B cell (primary cell): ENCODE measurements at regions not wholly inside any gene's neighbourhood (a gene's known extent, or its start where the extent isn't known, plus 50 kb on each side); places are given as distances from the start of the nearest gene placed in this dataset.

Source experiments
- ATAC-seq: fragments of 200-7000 bp; cut with Tn5 transposase; one replicate; pipeline ENCODE4 v1.10.0; 2021; ENCODE audit warnings: low read depth, mild to moderate bottlenecking, moderate number of reproducible peaks, moderate library complexity
- CTCF ChIA-PET: fragments of 350-600 bp; sonication (Branson Sonifier 250); formaldehyde crosslinking; loops from one replicate; lab custom pipeline; 2021; ENCODE audit warnings: antibody characterized with exemption, inconsistent platforms; lab: Charles Lee
- POLR2A ChIA-PET: fragments of 350-600 bp; sonication (Branson Sonifier 250); formaldehyde crosslinking; loops from one replicate; lab custom pipeline; 2021; ENCODE audit warnings: antibody characterized with exemption; lab: Charles Lee
- DNase-seq: peaks from one replicate; pipeline ENCODE4 v3.0.0; 2013
- H2AFZ ChIP-seq: 2 replicates; pipeline ENCODE4 v1.6.1; 2012; ENCODE audit warnings: mild to moderate bottlenecking, low read depth, low read length; ENCODE audit not compliant: insufficient read depth, poor library complexity, severe bottlenecking
- H3K27ac ChIP-seq, 2 donors: 1 replicate in 1 of 2; 2 replicates in 1 of 2; pipeline ENCODE4 v1.5.1; 2012 to 2013; ENCODE audit warnings: low read length in 2 of 2, mild to moderate bottlenecking in 2 of 2, moderate library complexity in 1 of 2
- H3K27me3 ChIP-seq, 4 experiments: fragments of 200-600 bp in 1 of 4; sonication (generic) in 1 of 4; replicated peaks in 1 of 4; 1 replicate in 2 of 4; 2 replicates in 2 of 4; pipeline versions ENCODE4 v1.6.1 to v1.7.0; 2013 to 2016; ENCODE audit warnings: low read length in 3 of 4, mild to moderate bottlenecking in 2 of 4, mixed read lengths in 1 of 4, moderate library complexity in 1 of 4; ENCODE audit not compliant: insufficient read depth in 4 of 4, control insufficient read depth in 3 of 4; ENCODE audit errors: control extremely low read depth in 1 of 4
- H3K36me3 ChIP-seq, 2 experiments: replicated peaks in 1 of 2; 1 replicate in 1 of 2; 2 replicates in 1 of 2; pipeline versions ENCODE4 v1.6.1 to v1.7.1; 2013; ENCODE audit warnings: low read length in 1 of 2; ENCODE audit not compliant: insufficient read depth in 2 of 2, control insufficient read depth in 1 of 2; ENCODE audit errors: control extremely low read depth in 1 of 2, extremely low read depth in 1 of 2
- H3K4me1 ChIP-seq, 2 donors: fragments of 200-600 bp in 1 of 2; sonication (generic) in 1 of 2; 1 replicate in 1 of 2; 2 replicates in 1 of 2; pipeline versions ENCODE4 v1.5.1 to v1.6.1; 2013 to 2017; ENCODE audit warnings: low read length in 2 of 2; ENCODE audit not compliant: control insufficient read depth in 2 of 2, insufficient read depth in 2 of 2
- H3K4me2 ChIP-seq: replicated peaks from 2 replicates; pipeline ENCODE3; 2012; ENCODE audit warnings: mild to moderate bottlenecking, low read depth, low read length; ENCODE audit not compliant: poor library complexity, severe bottlenecking
- H3K4me3 ChIP-seq, 5 experiments: fragments of 200-600 bp in 1 of 5; sonication (generic) in 1 of 5; 1 replicate in 3 of 5; 2 replicates in 2 of 5; pipeline versions ENCODE4 v1.5.1 to v1.7.0; 2011 to 2016; ENCODE audit warnings: low read length in 4 of 5, mild to moderate bottlenecking in 4 of 5, low read depth in 2 of 5, control low read depth in 1 of 5, moderate library complexity in 1 of 5; ENCODE audit not compliant: insufficient read depth in 1 of 5; ENCODE audit errors: control extremely low read depth in 1 of 5, extremely low read depth in 1 of 5
- H3K79me2 ChIP-seq: fragments of 200-600 bp; sonication (generic); one replicate; pipeline ENCODE4 v1.6.0; 2016; ENCODE audit warnings: low read length; ENCODE audit not compliant: control insufficient read depth, insufficient read depth
- H3K9ac ChIP-seq: fragments of 200-600 bp; sonication (generic); 2 replicates; pipeline ENCODE4 v1.6.1; 2017; ENCODE audit warnings: mild to moderate bottlenecking, low read length, moderate library complexity
- H3K9me3 ChIP-seq, 3 donors: one replicate each; pipeline versions ENCODE4 v1.6.1 to v1.7.1; 2013; ENCODE audit warnings: low read length in 2 of 3; ENCODE audit not compliant: control insufficient read depth in 2 of 3, insufficient read depth in 1 of 3; ENCODE audit errors: control extremely low read depth in 1 of 3
- H4K20me1 ChIP-seq: 2 replicates; pipeline ENCODE4 v1.6.0; 2012; ENCODE audit warnings: mild to moderate bottlenecking, low read length; ENCODE audit not compliant: insufficient read depth, control insufficient read depth, poor library complexity, severe bottlenecking
- H3K27ac Mint-ChIP-seq: one replicate; pipeline ENCODE4 v1.8.0; 2021; ENCODE audit warnings: mixed read lengths
- H3K27me3 Mint-ChIP-seq: one replicate; pipeline ENCODE4 v1.8.0; 2021; ENCODE audit warnings: mixed read lengths
- H3K4me1 Mint-ChIP-seq: one replicate; pipeline ENCODE4 v1.8.0; 2021; ENCODE audit warnings: mixed read lengths
- H3K4me3 Mint-ChIP-seq: one replicate; pipeline ENCODE4 v1.8.0; 2021; ENCODE audit warnings: mixed read lengths
- H3K9me3 Mint-ChIP-seq: one replicate; pipeline ENCODE4 v1.8.0; 2022; ENCODE audit warnings: mixed read lengths; ENCODE audit not compliant: insufficient read depth
- EZH2 ChIP-seq: IDR thresholded peaks from 2 replicates; pipeline ENCODE4 v1.6.1; 2012; ENCODE audit warnings: borderline replicate concordance, low read depth, mild to moderate bottlenecking, moderate library complexity, low read length; ENCODE audit not compliant: insufficient read depth, poor library complexity, severe bottlenecking
- WGBS: methylation state at CpG from one replicate; pipeline ENCODE4 v1.1.5; 2013; ENCODE audit warnings: missing lambda C conversion rate; ENCODE audit not compliant: insufficient coverage; 5-methylcytosine and 5-hydroxymethylcytosine counted together
- intact Hi-C: fragments of 100-400 bp; cut with micrococcal nuclease; formaldehyde crosslinking; loops from one replicate; pipeline ENCODE4 v1.10.0; 2022
- TF ChIP-seq, protein P1 (sequence below): fragments of 200-600 bp; IDR thresholded peaks from one replicate; pipeline ENCODE4 v1.8.0; 2022; ENCODE audit warnings: antibody characterized with exemption, mild to moderate bottlenecking

- ChIA-PET CTCF (no interaction called here), POLR2A (no interaction called here)
- H3K79me2 ChIP-seq, result no peaks in the 10 kb centered on the region
- peaks cover 4% of the 10 kb centered on the region for H3K9me3 Mint-ChIP-seq
- H4K20me1 ChIP-seq, result no peaks in the 10 kb centered on the region
- H3K4me3 Mint-ChIP-seq, result no peak overlapping the region
- H3K4me2 ChIP-seq, result no peak overlapping the region
- no peaks in the 10 kb centered on the region for H3K36me3 ChIP-seq
- DNase-seq, result no peak
- peaks cover 56% of the 10 kb centered on the region for H3K27me3 Mint-ChIP-seq
- peaks cover 0 to 30% (median 2%) of the 10 kb centered on the region in 3 donors for H3K9me3 ChIP-seq
- 43% methylated on average over 10 of the region's 14 CpGs for WGBS
- ATAC-seq, result no peak
- intact Hi-C loops, result no loop called here
- H3K4me3 ChIP-seq, result no peak overlapping the region
- H3K27ac ChIP-seq, result no peak overlapping the region
- H3K9ac ChIP-seq, result no peak overlapping the region
- TF ChIP-seq EZH2, result no peak
- TF ChIP-seq, protein P1, sequence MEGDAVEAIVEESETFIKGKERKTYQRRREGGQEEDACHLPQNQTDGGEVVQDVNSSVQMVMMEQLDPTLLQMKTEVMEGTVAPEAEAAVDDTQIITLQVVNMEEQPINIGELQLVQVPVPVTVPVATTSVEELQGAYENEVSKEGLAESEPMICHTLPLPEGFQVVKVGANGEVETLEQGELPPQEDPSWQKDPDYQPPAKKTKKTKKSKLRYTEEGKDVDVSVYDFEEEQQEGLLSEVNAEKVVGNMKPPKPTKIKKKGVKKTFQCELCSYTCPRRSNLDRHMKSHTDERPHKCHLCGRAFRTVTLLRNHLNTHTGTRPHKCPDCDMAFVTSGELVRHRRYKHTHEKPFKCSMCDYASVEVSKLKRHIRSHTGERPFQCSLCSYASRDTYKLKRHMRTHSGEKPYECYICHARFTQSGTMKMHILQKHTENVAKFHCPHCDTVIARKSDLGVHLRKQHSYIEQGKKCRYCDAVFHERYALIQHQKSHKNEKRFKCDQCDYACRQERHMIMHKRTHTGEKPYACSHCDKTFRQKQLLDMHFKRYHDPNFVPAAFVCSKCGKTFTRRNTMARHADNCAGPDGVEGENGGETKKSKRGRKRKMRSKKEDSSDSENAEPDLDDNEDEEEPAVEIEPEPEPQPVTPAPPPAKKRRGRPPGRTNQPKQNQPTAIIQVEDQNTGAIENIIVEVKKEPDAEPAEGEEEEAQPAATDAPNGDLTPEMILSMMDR, result no peak
- H3K4me1 ChIP-seq, result peaks cover 0 to 12% of the 10 kb centered on the region in 2 donors
- H3K27me3 ChIP-seq, result peaks cover 0 to 49% (median 15%) of the 10 kb centered on the region in 4 experiments
- no peak overlapping the region for H2AFZ ChIP-seq
- peaks cover 6% of the 10 kb centered on the region for H3K4me1 Mint-ChIP-seq
- H3K27ac Mint-ChIP-seq, result no peak overlapping the region
Measured at GRCh38 chr7:1369916-1370657, 89.2 kb downstream of the MICALL2 start.

GRCh38 chr7:1370738-1371137 lies 88.5 kb downstream of the MICALL2 start:
- POLR2A ChIA-PET, result no interaction called here

More at GRCh38 chr7:1370738-1371137, 88.5 kb downstream of the MICALL2 start:
- H3K36me3 ChIP-seq, result no peaks in the 10 kb centered on the region
- H3K27me3 Mint-ChIP-seq, result peaks cover 53% of the 10 kb centered on the region
- CTCF ChIA-PET, result no interaction called here
- ATAC-seq (no peak), DNase-seq (no peak)
- H3K4me2 ChIP-seq, result no peak overlapping the region
- no peak overlapping the region for H3K4me3 Mint-ChIP-seq
- no peaks in the 10 kb centered on the region for H4K20me1 ChIP-seq
- H3K27ac Mint-ChIP-seq, result no peak overlapping the region
- no peak overlapping the region for H3K27ac ChIP-seq
- no peak overlapping the region for H3K4me3 ChIP-seq
- H3K4me1 ChIP-seq, result peaks cover 0 to 12% of the 10 kb centered on the region in 2 donors
- intact Hi-C loops, result no loop called here
- peaks cover 0 to 49% (median 15%) of the 10 kb centered on the region in 4 experiments for H3K27me3 ChIP-seq
- H3K9ac ChIP-seq, result no peak overlapping the region
- no peaks in the 10 kb centered on the region for H3K79me2 ChIP-seq
- peaks cover 0 to 24% (median 2%) of the 10 kb centered on the region in 3 donors for H3K9me3 ChIP-seq
- peaks cover 3% of the 10 kb centered on the region for H3K9me3 Mint-ChIP-seq
- TF ChIP-seq, protein P1, result no peak
- TF ChIP-seq EZH2, result no peak
- H2AFZ ChIP-seq, result no peak overlapping the region
- WGBS, result 87% methylated on average over 9 of the region's 9 CpGs
- peaks cover 6% of the 10 kb centered on the region for H3K4me1 Mint-ChIP-seq
